GM20000 (cell line): ENCODE measurements at regions not wholly inside any gene's neighbourhood (a gene's known extent, or its start where the extent isn't known, plus 50 kb on each side); places are given as distances from the start of the nearest gene placed in this dataset.

Experiments
- DNase-seq: peaks from one replicate; pipeline ENCODE4 v3.0.0; 2012; ENCODE audit warnings: low spot score
- TF ChIP-seq, protein P1 (sequence below): IDR thresholded peaks from 2 replicates; pipeline ENCODE4 v1.5.1; 2012; ENCODE audit warnings: mild to moderate bottlenecking, control low read depth; ENCODE audit errors: extremely low read depth, missing control alignments

DNA sequence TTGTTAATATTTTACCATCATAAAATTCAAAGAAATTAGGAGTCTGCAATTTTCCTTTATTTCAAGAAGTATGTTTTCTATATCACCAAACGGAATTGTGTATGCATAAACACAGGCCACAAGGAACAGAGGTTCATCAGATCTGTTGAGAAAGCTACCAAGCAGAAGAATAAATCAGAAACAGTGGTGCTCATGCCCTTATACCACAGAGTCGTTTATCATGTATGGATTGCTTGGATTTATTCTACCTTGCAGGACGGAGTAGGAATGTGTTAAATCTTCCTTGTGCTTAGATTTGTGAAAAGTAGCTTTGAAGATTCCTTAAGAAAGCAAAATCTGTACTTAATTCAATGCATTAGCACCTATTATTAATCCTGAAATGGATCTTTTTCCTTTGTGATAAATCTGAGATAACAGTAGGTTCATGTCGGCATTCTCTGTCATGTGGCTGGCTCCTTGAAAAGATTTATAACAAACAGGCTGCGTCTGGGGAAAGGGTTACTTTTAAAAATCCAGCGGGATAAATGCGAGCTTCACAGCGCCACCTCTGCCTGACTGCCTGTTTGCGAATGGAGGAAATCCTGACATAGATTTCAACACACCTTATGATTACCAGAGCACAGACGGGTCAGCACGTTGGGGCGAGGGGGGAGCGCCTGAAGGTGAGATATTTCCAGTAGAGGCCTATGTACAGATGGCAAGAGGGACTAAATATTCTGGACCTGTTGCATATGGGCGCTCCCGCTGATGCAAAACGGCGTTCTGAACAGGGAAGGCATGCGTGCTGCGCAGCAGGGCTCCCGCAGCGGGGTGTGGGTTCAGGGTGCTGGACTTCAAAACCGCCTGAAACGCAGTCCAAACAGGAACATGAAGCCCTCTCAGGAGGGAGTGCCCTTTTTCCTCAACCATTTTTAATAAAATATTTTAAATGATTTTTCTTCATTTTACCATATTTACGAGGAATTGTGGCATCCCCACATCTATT is 445.5 kb upstream of the SGCG start:
- TF ChIP-seq, protein P1, sequence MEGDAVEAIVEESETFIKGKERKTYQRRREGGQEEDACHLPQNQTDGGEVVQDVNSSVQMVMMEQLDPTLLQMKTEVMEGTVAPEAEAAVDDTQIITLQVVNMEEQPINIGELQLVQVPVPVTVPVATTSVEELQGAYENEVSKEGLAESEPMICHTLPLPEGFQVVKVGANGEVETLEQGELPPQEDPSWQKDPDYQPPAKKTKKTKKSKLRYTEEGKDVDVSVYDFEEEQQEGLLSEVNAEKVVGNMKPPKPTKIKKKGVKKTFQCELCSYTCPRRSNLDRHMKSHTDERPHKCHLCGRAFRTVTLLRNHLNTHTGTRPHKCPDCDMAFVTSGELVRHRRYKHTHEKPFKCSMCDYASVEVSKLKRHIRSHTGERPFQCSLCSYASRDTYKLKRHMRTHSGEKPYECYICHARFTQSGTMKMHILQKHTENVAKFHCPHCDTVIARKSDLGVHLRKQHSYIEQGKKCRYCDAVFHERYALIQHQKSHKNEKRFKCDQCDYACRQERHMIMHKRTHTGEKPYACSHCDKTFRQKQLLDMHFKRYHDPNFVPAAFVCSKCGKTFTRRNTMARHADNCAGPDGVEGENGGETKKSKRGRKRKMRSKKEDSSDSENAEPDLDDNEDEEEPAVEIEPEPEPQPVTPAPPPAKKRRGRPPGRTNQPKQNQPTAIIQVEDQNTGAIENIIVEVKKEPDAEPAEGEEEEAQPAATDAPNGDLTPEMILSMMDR: no peak
- DNase-seq: no peak

DNA sequence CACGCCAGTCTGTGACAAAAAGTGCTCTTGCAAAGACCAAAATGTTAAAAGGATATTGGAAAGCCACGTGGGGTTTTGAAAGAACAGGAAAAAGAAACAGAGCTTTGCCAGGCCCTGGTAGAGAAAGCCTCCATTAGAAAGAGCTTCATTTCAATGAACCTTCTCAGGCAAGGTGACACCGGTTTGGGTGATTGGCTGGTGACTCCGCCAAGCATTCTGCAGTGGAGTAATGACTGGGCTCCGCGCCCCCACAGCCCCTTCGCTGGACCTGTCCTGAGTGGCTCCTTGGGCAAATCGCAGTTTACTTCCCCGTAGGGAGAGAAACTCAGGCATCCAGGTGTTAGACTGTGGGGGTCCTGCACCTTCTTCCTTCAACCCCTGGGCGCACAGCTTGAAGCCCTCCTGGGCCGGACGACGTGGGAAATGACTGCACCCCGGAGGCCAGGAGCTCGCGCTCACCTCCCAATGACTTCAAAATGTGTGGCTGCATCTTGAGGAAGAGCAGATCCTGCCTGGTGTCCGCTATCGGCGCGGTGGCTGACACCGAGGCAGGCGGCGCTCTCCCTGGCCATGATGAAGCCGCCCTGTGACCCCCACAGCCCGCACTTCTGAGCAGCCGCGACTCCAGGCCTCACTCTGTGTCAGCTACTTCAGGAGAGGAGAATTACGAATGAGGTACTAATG is 444.6 kb upstream of the SGCG start:
- no peak for DNase-seq
- TF ChIP-seq, protein P1: no peak

DNA sequence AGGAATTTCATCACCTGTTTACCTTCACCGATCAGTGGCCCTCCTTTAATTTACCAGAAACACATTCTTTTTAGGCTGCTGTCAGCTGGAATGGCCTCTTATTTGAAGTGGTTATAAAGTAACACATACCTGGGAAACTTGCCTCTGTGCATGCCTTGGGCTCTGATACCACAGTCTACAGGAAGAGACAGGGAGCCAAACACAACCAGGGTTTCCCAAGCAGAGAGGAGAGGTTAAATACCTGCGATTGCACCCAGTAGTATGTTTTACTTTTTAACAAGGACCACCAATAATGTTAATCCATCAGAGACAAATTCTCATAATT is 444.0 kb upstream of the SGCG start:
- no peak for DNase-seq
- TF ChIP-seq, protein P1: no peak

DNA sequence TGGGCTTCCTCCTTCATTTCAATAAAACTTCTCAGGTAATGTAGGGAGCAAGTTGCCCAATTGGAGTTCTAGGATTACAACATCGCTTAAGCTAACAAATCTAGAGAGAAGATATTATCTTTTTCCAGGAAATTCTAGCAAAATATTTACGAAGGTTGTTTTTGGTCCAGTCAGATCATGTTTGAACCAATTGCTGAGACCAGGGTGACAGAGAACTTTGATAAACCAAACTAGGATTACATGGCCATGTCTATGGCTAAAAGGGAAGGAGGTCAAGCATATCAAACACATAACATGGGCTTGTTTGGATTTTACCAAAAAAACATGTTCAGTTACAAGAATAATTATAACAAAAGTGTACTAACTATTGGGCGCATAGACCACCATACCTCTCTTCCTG is 442.4 kb upstream of the SGCG start:
- DNase-seq: no peak
- TF ChIP-seq, protein P1: no peak

DNA sequence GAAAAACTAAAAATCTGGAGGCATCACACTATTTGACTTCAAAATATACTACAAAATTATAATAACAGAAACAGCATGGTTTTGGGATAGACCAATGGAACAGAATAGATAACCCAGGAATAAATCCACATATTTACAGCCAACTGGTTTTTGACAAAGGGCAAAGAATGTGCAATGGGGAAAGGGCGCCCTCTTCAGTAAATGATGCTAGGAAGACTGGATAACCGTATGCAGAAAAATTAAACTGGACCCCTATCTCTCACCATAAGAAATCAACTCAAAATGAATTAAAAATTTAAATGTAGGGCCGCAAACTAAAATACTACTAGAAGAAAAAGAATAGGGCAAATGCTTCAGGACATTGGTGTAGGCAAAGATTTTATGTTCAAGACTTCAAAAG is 440.5 kb upstream of the SGCG start:
- TF ChIP-seq, protein P1: no peak
- DNase-seq: no peak

DNA sequence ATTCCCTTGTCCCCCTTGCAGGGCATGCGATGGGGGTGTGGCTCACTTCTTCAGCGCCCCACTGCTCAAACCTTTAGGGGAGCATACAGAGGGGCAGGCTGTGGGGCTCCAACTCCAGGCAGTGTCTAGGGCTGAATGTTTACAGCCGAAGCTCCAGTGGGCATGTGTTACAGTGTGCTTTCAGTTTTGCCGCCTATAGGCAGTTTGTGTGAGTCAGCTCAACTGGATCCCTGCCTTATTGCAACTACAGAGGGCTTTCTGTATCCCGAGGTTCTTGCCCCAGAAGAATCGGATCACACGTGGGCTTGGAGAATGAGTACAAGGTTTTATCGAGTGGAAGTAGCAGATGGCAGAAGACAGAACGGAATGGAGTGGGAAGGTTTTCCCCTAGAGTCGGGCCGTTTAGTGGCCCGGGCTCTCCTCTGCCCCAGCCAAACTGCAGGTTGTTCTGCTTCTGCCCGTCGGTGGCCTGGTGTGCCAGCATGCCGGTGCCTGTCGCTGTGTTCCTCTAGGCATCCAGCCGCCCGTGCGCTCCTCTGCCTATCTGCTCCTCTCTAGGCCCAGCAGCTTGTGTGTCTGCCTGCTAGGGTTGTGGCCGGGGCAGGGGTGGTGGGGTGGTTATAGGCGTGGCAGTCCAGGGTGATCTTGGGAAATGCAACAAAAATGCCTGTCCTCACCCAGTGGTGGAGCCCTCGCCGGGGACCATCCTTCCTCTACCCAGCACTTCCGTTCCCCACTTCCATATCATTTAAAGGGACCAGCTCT is 435.9 kb upstream of the SGCG start:
- no peak for DNase-seq

More for the DNA sequence above, 435.9 kb upstream of the SGCG start:
- TF ChIP-seq, protein P1: no peak
